ENCODE measurements at regions not wholly inside any gene's neighbourhood (a gene's known extent, or its start where the extent isn't known, plus 50 kb on each side); places are given as distances from the start of the nearest gene placed in this dataset.

- no peak for TF ChIP-seq CTCF (IDR thresholded peaks at IDR 0.05; ENCODE audit: borderline replicate concordance, control extremely low read depth, extremely low read depth, insufficient read depth, missing control alignments)
- in situ Hi-C loops (cut with MboI; ENCODE audit: low sequenced_read_pairs, unreplicated experiment): no loop called here
- no peak for DNase-seq (ENCODE audit: low spot score)
Observed at GRCh38 chr1:8089535-8090228, 63.6 kb upstream of the ERRFI1 start.

GRCh38 chr1:8086055-8086454 is 59.9 kb upstream of the ERRFI1 start:
- in situ Hi-C loops (cut with MboI; ENCODE audit: low sequenced_read_pairs, unreplicated experiment): no loop called here
- DNase-seq (ENCODE audit: low spot score): no peak
- TF ChIP-seq CTCF (IDR thresholded peaks at IDR 0.05; ENCODE audit: borderline replicate concordance, control extremely low read depth, extremely low read depth, insufficient read depth, missing control alignments): no peak

- in situ Hi-C loops (cut with MboI; ENCODE audit: low sequenced_read_pairs, unreplicated experiment): no loop called here
- TF ChIP-seq CTCF (IDR thresholded peaks at IDR 0.05; ENCODE audit: borderline replicate concordance, control extremely low read depth, extremely low read depth, insufficient read depth, missing control alignments): no peak
- DNase-seq (ENCODE audit: low spot score): no peak
Observed at GRCh38 chr1:8084913-8085312, 58.8 kb upstream of the ERRFI1 start.

- no peak for DNase-seq (ENCODE audit: low spot score)
- in situ Hi-C loops (cut with MboI; ENCODE audit: low sequenced_read_pairs, unreplicated experiment): no loop called here
- no peak for TF ChIP-seq CTCF (IDR thresholded peaks at IDR 0.05; ENCODE audit: borderline replicate concordance, control extremely low read depth, extremely low read depth, insufficient read depth, missing control alignments)
Observed at GRCh38 chr1:8083739-8084484, 57.8 kb upstream of the ERRFI1 start.

- in situ Hi-C loops (cut with MboI; ENCODE audit: low sequenced_read_pairs, unreplicated experiment): no loop called here
- TF ChIP-seq CTCF (IDR thresholded peaks at IDR 0.05; ENCODE audit: borderline replicate concordance, control extremely low read depth, extremely low read depth, insufficient read depth, missing control alignments): no peak
- no peak for DNase-seq (ENCODE audit: low spot score)
Observed at GRCh38 chr1:8082945-8083344, 56.8 kb upstream of the ERRFI1 start.

GRCh38 chr1:8078176-8078671 is 52.1 kb upstream of the ERRFI1 start:
- TF ChIP-seq CTCF (IDR thresholded peaks at IDR 0.05; ENCODE audit: borderline replicate concordance, control extremely low read depth, extremely low read depth, insufficient read depth, missing control alignments): no peak
- in situ Hi-C loops (cut with MboI; ENCODE audit: low sequenced_read_pairs, unreplicated experiment): no loop called here
- DNase-seq (ENCODE audit: low spot score): no peak
